BJ (cell line): ENCODE measurements at regions not wholly inside any gene's neighbourhood (a gene's known extent, or its start where the extent isn't known, plus 50 kb on each side); places are given as distances from the start of the nearest gene placed in this dataset.

Experiments
- CTCF ChIA-PET: fragments of 350-600 bp; formaldehyde crosslinking; extraction: SDS; loops from one replicate; lab custom pipeline; 2021; ENCODE audit warnings: antibody characterized with exemption, inconsistent platforms; lab: Yijun Ruan, JAX
- POLR2A ChIA-PET: fragments of 300-600 bp; sonication (Branson Sonifier 250); formaldehyde crosslinking; extraction: SDS; loops from one replicate; lab custom pipeline; 2021; ENCODE audit warnings: antibody characterized with exemption; lab: Charles Lee
- DNase-seq: peaks from one replicate; pipeline ENCODE4 v3.0.0-alpha.2; 2011; ENCODE audit warnings: low read depth
- H3K27me3 ChIP-seq: 2 replicates; pipeline ENCODE4 v1.6.0; 2011; ENCODE audit warnings: low read length; ENCODE audit not compliant: control insufficient read depth, insufficient read depth
- H3K36me3 ChIP-seq: 2 replicates; pipeline ENCODE4 v1.5.1; 2011; ENCODE audit warnings: low read length; ENCODE audit not compliant: control insufficient read depth, insufficient read depth
- H3K4me3 ChIP-seq: 2 replicates; pipeline ENCODE4 v1.5.1; 2011; ENCODE audit warnings: low read depth, mild to moderate bottlenecking, control low read depth, low read length
- TF ChIP-seq, protein P1 (sequence below): IDR thresholded peaks from 2 replicates; pipeline ENCODE4 v1.5.1; 2011; ENCODE audit warnings: low read depth, mild to moderate bottlenecking, control low read depth, inconsistent platforms, low read length, moderate library complexity; ENCODE audit not compliant: insufficient read depth

- no peaks in the 10 kb centered on the region for H3K36me3 ChIP-seq
- no peak overlapping the region for H3K4me3 ChIP-seq
- TF ChIP-seq, protein P1, sequence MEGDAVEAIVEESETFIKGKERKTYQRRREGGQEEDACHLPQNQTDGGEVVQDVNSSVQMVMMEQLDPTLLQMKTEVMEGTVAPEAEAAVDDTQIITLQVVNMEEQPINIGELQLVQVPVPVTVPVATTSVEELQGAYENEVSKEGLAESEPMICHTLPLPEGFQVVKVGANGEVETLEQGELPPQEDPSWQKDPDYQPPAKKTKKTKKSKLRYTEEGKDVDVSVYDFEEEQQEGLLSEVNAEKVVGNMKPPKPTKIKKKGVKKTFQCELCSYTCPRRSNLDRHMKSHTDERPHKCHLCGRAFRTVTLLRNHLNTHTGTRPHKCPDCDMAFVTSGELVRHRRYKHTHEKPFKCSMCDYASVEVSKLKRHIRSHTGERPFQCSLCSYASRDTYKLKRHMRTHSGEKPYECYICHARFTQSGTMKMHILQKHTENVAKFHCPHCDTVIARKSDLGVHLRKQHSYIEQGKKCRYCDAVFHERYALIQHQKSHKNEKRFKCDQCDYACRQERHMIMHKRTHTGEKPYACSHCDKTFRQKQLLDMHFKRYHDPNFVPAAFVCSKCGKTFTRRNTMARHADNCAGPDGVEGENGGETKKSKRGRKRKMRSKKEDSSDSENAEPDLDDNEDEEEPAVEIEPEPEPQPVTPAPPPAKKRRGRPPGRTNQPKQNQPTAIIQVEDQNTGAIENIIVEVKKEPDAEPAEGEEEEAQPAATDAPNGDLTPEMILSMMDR: no peak
- no peak for DNase-seq
- ChIA-PET CTCF (interaction anchor here (0.5 to 1.6 kb wide), 6 partner anchors 11 to 1233 kb away, joined by 3 read pairs; no protein-coding TSS in a partner anchor), POLR2A (no interaction called here)
- H3K27me3 ChIP-seq: no peaks in the 10 kb centered on the region
Measured at GRCh38 chr21:16211339-16212303, 481.8 kb downstream of the USP25 start.

DNA sequence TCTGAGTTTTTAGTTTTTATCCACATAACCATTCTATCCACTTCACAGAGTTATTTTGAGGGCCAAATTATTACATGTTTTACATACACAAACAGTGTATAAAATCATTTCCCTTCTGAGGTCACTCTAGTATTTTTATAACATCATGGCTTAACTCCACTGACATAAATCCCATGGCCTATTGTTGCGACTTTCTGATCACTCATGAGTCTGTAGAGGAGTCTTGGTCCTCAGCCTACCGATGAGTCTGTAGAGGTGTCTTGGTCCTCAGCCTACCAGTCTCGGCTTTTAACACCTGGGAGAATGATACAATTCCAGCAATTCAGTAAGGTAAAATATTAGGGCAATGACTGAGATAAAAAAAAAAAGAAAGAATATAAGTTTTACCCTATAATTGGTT, 483.7 kb downstream of the USP25 start:
- POLR2A ChIA-PET: no interaction called here
- DNase-seq: no peak
- H3K36me3 ChIP-seq: no peaks in the 10 kb centered on the region
- no peak overlapping the region for H3K4me3 ChIP-seq
- CTCF ChIA-PET: no interaction called here
- TF ChIP-seq, protein P1: no peak
- no peaks in the 10 kb centered on the region for H3K27me3 ChIP-seq

GRCh38 chr21:16215193-16215592, 485.4 kb downstream of the USP25 start:
- no peak for DNase-seq
- Histone ChIP-seq H3K4me3 (no peak overlapping the region), H3K36me3 (no peaks in the 10 kb centered on the region), H3K27me3 (no peaks in the 10 kb centered on the region)
- ChIA-PET CTCF (interaction anchor here (0.7 to 1.9 kb wide), 2 partner anchors 11 to 110 kb away, joined by 3 to 6 read pairs; no protein-coding TSS in a partner anchor), POLR2A (no interaction called here)
- TF ChIP-seq, protein P1: no peak

DNA sequence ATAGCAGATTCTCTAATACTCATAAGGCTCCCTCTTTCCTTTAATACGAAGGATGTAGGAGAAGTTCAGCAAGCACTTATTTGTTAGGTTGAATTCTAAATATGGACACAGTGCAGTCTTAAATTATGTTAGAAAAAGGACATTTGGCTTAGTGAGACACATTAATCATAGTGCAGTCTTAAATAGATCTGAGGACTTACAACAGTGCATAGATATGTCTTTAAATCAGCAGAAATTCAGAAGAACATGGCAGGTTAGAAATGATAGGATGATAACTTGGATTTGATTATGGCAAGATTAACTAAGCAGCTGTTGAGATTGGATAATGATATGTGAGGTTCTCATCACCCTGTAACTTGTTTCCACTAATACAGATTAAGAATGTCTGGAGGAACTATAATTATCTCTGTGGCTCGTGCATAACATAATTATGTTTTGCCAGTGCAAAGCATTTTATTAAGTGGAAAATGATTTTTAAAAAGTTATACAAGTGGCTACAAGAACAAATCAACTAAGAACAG, 485.9 kb downstream of the USP25 start:
- POLR2A ChIA-PET: no interaction called here
- TF ChIP-seq, protein P1: no peak
- Histone ChIP-seq H3K36me3 (no peaks in the 10 kb centered on the region), H3K27me3 (no peaks in the 10 kb centered on the region), H3K4me3 (no peak overlapping the region)
- CTCF ChIA-PET: interaction anchor here (1.9 kb wide), 1 partner anchor 11 kb away, joined by 6 read pairs; no protein-coding TSS in a partner anchor
- no peak for DNase-seq

DNA sequence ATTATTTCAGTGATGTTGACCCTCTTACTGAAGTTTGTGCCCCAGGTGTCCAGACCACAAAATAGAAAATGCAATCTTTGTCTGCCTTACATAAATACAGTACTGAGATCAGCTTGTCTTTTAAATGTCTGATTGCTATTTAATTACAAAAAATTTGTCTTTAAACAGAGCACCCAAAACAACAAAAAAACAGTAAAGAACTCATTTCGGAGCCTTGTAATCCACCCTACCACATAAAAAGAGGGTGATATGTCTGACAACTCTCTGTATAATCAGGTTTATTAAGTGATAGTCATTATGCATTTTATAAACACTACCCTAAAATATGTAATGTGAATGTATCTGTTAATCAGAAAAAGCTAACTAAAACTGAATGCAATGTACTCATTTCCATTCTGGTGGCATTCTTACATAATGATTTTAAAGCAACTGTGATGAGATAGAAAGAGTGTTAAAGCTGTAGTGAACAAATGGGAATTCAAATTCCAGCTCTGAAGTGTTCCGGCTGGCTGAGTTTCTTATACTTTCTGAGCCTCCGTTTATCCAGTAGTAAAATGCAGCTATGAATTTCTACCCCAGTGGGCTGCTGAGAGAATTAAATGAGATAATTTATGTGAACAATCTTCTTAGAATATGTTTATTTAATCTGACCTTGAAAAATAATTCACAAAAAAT, 486.6 kb downstream of the USP25 start:
- no peak for DNase-seq
- Histone ChIP-seq H3K36me3 (no peaks in the 10 kb centered on the region), H3K27me3 (no peaks in the 10 kb centered on the region), H3K4me3 (no peak overlapping the region)
- ChIA-PET POLR2A (no interaction called here), CTCF (interaction anchor here (1.9 kb wide), 1 partner anchor 12 kb away, joined by 6 read pairs; no protein-coding TSS in a partner anchor)
- TF ChIP-seq, protein P1: no peak
